ENCODE measurements at regions not wholly inside any gene's neighbourhood (a gene's known extent, or its start where the extent isn't known, plus 50 kb on each side); places are given as distances from the start of the nearest gene placed in this dataset.

DNA sequence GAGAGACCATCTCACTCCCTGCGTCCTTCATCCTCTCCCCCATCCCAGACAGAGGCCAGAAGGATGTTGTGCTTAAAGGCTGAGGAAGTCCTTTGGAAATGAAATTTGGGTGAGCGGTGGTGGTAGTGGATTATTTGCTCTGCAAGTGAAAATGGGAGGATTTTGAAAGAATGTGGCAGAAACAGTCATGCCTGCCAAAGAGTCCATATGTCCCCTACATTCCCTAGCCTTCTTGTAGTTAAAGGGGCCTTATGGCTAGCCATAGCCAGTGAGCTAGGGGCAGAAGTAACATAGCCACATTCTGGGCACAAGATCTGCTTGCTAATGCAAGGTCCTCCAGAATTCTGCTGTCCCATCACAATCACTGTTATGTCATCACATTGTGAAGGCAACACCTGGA is 360.2 kb upstream of the TSHZ3 start:
- no peak for DNase-seq (ENCODE audit: low spot score)

- DNase-seq (ENCODE audit: low spot score): no peak
These were observed 366.2 kb upstream of the TSHZ3 start for GRCh38 chr19:31715249-31715945.

DNA sequence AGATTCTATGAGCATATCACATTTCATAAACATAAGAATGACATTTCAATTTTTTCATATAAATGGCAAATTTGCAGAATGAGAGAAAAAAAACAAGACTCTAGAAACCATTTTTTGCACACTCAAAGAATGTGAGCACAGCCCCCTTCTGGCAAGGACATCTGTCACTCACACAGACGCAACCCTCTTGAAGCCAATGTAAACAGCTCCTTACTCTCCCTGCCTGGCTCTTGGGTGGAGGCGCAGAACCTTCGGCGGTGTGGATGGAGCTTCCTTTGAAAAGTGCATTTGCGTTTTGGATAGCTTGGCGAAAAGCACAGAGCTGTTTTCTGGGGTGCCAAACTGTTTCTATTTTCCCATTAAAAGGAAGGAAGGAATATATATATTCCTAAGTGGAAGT is 367.6 kb upstream of the TSHZ3 start:
- no peak for DNase-seq (ENCODE audit: low spot score)

- DNase-seq (ENCODE audit: low spot score): no peak
These were observed 368.2 kb upstream of the TSHZ3 start for GRCh38 chr19:31717269-31717923.

- DNase-seq (ENCODE audit: low spot score): no peak
These were observed 368.8 kb upstream of the TSHZ3 start for GRCh38 chr19:31718032-31718431.

DNA sequence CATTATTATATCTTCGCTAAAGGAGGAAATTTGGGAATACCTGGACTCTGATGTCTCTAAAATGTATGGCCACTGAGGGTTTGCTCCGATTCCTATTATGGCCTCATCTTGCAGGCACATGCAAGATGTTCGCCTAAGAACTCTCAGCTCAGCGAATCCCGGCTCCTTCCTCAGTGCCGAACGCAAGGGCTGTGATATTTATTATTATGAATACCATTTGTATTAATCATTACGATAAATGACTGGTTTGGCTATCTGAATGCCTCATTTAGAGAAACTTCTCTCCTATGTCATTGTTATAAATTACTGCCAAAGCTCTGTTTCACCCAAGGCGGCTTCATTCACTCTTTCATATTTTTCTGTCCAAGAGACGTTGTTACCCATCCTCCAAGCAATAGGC is 369.7 kb upstream of the TSHZ3 start:
- DNase-seq (ENCODE audit: low spot score): no peak

DNA sequence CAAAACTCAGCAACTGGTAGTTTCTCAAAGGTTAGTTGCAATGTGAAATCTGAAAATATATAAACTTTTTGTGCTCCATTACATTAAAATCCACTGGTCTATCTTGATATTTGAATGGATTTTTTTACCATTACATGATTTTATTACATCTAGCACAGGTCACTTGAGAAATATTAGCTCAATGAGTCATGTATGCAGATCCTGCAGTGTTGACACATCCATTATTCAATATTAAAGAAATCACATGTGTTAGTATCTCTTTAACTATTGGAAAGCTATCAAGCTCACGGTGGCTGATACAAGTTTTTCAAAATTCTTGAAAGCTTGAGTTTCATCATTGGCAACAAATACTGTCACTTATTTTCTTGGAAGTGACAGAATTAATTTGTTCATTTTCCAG is 373.9 kb upstream of the TSHZ3 start:
- DNase-seq (ENCODE audit: low spot score): no peak

DNA sequence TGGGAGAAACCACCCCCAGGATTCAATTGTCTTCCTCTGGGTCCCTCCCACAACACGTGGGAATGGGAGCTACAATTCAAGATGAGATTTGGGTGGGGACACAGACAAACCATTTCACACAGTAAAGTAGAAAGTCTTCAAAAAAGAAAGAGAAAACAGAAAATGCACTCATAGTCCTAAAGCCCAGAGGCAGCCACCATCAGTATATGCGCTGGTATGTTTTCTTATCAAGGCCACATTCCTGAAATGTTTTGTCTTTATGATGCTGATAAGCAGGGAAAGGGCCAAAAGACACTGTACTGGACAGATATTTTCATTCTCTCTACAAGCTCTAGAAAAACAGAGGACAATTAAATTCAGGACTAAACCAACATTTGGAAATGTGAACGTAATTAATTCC is 375.8 kb upstream of the TSHZ3 start:
- DNase-seq (ENCODE audit: low spot score): no peak

GRCh38 chr19:31727536-31727935 is 378.3 kb upstream of the TSHZ3 start:
- DNase-seq (ENCODE audit: low spot score): no peak

GRCh38 chr19:31730270-31730669 is 381.0 kb upstream of the TSHZ3 start:
- DNase-seq (ENCODE audit: low spot score): no peak

GRCh38 chr19:31733591-31733990 is 384.4 kb upstream of the TSHZ3 start:
- DNase-seq (ENCODE audit: low spot score): no peak

- DNase-seq (ENCODE audit: low spot score): no peak
These were observed 393.0 kb upstream of the TSHZ3 start for GRCh38 chr19:31742249-31742648.

GRCh38 chr19:31745731-31746130 is 396.5 kb upstream of the TSHZ3 start:
- no peak for DNase-seq (ENCODE audit: low spot score)

- DNase-seq (ENCODE audit: low spot score): no peak
These were observed 400.0 kb upstream of the TSHZ3 start for GRCh38 chr19:31749231-31749630.

DNA sequence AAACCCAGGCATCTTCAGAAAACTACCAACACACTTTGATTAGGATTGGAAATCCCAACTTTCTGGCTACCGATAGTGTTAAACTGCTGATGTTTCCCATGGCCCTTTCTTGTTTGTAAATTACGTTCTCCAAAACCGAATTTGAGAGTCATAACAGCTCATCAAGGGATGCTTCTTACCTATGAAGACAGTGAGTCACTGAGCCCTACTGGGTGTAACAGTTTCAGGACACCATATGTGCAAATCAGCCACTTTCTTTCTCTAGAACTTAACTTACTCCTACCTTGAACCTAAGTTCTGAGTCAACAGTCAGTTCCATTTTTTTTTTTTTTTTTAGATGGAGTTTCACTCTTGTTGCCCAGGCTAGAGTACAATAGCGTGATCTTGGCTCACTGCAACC is 410.1 kb upstream of the TSHZ3 start:
- no peak for DNase-seq (ENCODE audit: low spot score)

DNA sequence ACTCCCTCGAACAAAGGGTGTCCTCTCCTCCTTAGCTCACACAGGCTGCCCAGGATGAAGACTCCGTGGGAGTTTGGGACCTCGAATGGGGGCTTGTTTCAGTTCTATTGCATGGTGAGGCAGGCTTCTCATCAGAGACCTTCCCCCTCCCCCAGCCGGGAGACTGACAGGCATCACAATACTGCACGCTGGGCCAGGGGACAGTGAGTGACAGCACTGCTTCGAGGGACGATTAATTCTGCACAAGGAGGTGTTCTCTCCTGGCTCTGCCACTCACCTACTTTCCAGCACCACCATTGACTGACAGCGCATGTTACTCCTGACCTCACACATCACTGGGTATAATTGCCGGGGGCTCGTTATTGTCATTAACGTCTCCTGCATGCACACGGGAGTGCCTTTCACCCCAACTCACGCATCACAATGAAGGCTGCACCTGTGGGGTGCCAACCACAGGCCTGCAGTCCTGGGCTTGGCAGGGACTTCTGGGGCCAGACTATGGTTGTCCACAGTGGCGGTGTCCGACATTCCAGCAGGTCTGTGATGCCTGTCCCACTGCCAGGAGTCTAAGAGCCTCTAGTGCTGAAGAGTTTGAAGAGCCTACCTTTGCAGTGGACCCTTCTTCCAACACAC is 412.2 kb upstream of the TSHZ3 start:
- no peak for DNase-seq (ENCODE audit: low spot score)

GRCh38 chr19:31770223-31770622 is 421.0 kb upstream of the TSHZ3 start:
- no peak for DNase-seq (ENCODE audit: low spot score)

DNA sequence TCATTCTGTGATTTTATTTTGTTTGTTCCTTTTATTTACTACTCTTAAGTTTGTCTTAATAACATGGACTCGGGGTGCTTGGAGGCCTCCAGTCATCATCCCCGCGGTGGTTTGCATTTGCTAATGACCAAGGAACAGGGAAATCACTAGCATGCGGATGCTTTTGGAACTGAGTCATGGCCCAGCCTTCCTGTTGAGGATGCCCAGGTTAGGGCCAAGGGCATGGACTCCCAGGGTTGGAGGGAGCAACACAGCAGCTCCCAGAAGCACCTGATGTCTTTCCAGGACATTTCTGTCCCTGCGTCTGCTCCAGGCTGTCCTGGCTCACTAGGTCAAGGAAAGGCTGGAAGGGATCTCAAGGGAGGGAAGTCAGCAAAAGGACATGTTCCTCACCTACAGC is 423.7 kb upstream of the TSHZ3 start:
- no peak for DNase-seq (ENCODE audit: low spot score)

DNA sequence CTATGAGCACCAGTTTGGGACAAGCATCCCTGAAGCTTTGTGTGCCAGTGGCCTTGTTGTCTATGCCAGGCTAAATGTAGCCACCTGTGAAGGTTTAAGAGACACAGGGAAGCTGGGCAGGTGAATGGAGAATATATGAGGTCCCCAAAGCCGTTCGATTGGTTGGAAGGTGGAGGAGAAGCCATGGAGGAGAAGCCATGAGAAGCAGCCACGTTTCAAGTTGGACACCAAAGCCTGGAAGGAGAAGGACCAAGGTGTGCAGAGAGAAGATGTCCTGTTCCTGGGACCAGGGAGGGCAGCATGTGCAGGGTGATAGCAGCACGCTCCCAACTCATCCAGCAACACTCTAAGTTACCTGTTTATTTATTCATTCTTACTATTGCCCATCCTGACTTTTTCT is 432.3 kb upstream of the TSHZ3 start:
- no peak for DNase-seq (ENCODE audit: low spot score)

DNA sequence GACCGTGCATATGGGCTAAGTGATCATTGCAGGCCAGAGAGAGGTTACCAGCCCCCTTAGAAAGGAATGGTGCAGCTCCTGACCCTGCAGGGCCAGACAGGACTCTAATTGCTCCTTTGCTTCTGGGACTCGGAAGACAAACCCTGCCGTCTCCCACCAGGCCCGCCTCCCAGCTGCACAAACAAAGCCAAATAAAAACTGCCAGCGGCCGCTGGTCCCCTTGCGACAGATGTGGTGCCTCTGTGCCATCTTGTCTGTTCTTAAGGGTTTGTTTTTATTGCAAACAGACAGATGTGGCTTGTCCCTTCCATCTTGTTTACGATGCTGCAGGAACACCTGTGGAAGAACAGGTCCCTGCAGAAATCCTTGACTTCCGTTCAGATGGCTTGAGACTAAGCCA is 434.4 kb upstream of the TSHZ3 start:
- no peak for DNase-seq (ENCODE audit: low spot score)

GRCh38 chr19:31784671-31785101 is 435.4 kb upstream of the TSHZ3 start:
- DNase-seq (ENCODE audit: low spot score): peak; percentile 26

GRCh38 chr19:31801611-31802010 is 452.4 kb upstream of the TSHZ3 start:
- DNase-seq (ENCODE audit: low spot score): no peak

GRCh38 chr19:31803835-31804446 is 454.7 kb upstream of the TSHZ3 start:
- no peak for DNase-seq (ENCODE audit: low spot score)
